Colonic mucosa (tissue), 4 donors: ENCODE measurements at regions not wholly inside any gene's neighbourhood (a gene's known extent, or its start where the extent isn't known, plus 50 kb on each side); places are given as distances from the start of the nearest gene placed in this dataset.

ENCODE experiments used
- DNase-seq: peaks from one replicate; pipeline ENCODE4 v3.0.0-alpha.2; 2020
- H3K27ac ChIP-seq: fragments of 200-600 bp; one replicate; pipeline ENCODE4 v1.8.0; 2021
- H3K27me3 ChIP-seq: fragments of 200-600 bp; one replicate; pipeline ENCODE4 v1.8.0; 2021
- H3K36me3 ChIP-seq: fragments of 200-600 bp; one replicate; pipeline ENCODE4 v1.8.0; 2021
- H3K4me1 ChIP-seq: fragments of 200-600 bp; one replicate; pipeline ENCODE4 v1.8.0; 2021; ENCODE audit warnings: mild to moderate bottlenecking
- H3K4me3 ChIP-seq: fragments of 200-600 bp; one replicate; pipeline ENCODE4 v1.8.0; 2021
- H3K9ac ChIP-seq, 2 donors: one replicate each; pipeline ENCODE4 v1.7.0; 2013; ENCODE audit warnings: control low read depth in 2 of 2, low read depth in 2 of 2, low read length in 2 of 2
- H3K9me3 ChIP-seq: fragments of 200-600 bp; one replicate; pipeline ENCODE4 v1.8.0; 2021
- intact Hi-C: fragments of 100-400 bp; cut with DNase I; formaldehyde crosslinking; loops from one replicate; pipeline ENCODE4 v1.14.1; 2022
- TF ChIP-seq, protein P1 (sequence below): fragments of 200-600 bp; IDR thresholded peaks from one replicate; pipeline ENCODE4 v1.8.0; 2022; ENCODE audit warnings: antibody characterized with exemption, mild to moderate bottlenecking
- donor health status: healthy.
- donor health status: DM: no; HTN: no; CAD: no.
- donor health status: DM: no; HTN: no; CAD: no.

DNA sequence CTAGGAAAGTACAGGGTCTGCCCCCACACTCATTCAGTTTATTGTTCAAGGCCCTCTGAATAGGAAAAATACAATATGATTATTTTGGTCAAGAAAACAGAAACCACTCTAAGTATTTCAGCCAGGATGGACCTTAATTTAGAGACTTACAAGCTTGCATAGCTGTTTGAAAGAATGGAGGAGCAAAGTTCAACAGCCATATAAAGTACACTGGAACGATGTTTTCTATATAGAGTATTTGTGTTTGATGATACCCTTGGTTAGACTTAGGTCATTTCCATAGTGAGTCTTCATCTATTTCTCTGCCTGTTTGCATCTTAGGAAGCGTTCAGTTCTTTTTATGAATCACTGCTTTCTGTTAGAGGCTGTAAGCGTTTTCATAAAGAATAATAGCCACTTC lies 366.2 kb downstream of the NUP35 start:
- H3K27ac ChIP-seq = no peak overlapping the region
- H3K4me1 ChIP-seq = no peaks in the 10 kb centered on the region
- TF ChIP-seq, protein P1, sequence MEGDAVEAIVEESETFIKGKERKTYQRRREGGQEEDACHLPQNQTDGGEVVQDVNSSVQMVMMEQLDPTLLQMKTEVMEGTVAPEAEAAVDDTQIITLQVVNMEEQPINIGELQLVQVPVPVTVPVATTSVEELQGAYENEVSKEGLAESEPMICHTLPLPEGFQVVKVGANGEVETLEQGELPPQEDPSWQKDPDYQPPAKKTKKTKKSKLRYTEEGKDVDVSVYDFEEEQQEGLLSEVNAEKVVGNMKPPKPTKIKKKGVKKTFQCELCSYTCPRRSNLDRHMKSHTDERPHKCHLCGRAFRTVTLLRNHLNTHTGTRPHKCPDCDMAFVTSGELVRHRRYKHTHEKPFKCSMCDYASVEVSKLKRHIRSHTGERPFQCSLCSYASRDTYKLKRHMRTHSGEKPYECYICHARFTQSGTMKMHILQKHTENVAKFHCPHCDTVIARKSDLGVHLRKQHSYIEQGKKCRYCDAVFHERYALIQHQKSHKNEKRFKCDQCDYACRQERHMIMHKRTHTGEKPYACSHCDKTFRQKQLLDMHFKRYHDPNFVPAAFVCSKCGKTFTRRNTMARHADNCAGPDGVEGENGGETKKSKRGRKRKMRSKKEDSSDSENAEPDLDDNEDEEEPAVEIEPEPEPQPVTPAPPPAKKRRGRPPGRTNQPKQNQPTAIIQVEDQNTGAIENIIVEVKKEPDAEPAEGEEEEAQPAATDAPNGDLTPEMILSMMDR = no peak
- no peak overlapping the region for H3K4me3 ChIP-seq
- intact Hi-C loops = no loop called here
- no peaks in the 10 kb centered on the region for H3K9me3 ChIP-seq
- DNase-seq = no peak
- H3K36me3 ChIP-seq = no peaks in the 10 kb centered on the region
- H3K27me3 ChIP-seq = no peaks in the 10 kb centered on the region
- H3K9ac ChIP-seq = no peak overlapping the region

DNA sequence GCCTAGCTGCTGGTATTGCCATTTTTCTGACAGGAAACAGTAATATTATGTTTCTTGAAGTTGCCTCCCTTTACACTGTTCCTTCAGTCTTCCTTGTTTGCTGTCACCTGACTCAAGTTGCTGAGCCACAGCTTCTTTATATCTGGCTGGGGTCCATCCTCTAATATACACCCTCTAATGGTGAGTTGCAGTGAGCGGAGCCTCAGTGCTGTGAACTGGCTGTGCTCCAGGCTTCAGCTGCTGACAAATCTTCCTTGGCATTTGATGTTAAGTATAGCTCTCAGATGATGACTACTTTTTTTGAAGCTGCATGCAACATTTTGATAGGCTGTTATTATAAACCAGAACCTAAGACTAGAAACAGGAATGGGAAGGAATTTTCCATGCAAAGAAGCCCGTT lies 366.7 kb downstream of the NUP35 start:
- H3K27ac ChIP-seq = no peak overlapping the region
- intact Hi-C loops = no loop called here
- TF ChIP-seq, protein P1 = no peak

DNA sequence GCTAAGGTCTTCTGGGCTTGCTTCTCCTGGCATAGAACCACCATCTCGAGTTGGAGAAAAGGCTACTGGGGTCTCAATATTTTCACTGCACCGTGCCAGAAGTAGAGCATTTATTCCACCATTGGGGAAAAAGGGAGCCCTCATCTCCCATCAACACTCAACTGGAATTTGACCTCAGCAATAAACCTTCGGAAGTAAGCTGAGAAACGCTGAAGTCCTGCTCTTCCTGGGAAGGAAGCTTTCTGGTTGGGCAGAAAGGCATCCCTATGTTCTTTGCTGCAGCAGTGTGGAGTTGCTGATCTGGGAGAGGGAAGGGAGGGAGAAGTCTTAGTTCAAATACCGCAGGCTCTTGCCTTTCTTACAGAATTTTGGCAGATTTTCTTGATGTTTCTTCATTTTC lies 368.8 kb downstream of the NUP35 start:
- intact Hi-C loops = no loop called here
- TF ChIP-seq, protein P1 = no peak
- H3K36me3 ChIP-seq = no peaks in the 10 kb centered on the region
- no peak overlapping the region for H3K4me3 ChIP-seq
- no peaks in the 10 kb centered on the region for H3K9me3 ChIP-seq
- H3K27ac ChIP-seq = no peak overlapping the region
- no peak for DNase-seq
- no peak overlapping the region for H3K9ac ChIP-seq
- no peaks in the 10 kb centered on the region for H3K4me1 ChIP-seq
- no peaks in the 10 kb centered on the region for H3K27me3 ChIP-seq

More for the DNA sequence above, 366.7 kb downstream of the NUP35 start:
- no peak for DNase-seq
- Histone ChIP-seq H3K9ac (no peak overlapping the region), H3K9me3 (no peaks in the 10 kb centered on the region), H3K27me3 (no peaks in the 10 kb centered on the region), H3K4me3 (no peak overlapping the region), H3K36me3 (no peaks in the 10 kb centered on the region), H3K4me1 (no peaks in the 10 kb centered on the region)

DNA sequence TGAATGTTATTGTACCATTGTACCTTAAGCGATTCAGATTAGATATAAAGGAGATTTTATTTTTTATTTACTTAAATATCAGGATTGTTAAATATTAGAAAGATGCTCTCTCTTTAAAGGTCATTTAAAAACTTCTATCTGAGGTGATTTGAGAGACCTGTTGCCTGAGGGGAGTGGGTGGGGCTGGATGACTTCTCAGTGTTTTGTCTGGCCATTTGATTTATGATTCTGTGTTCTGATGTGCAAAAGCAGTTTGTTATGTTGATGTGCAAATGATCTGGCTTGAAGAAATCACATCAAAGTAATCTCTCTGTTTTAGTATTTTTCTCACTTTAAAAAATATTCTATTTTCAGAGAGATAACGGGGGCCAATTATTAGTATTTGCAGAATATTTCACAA lies 370.8 kb downstream of the NUP35 start:
- intact Hi-C loops = no loop called here
- DNase-seq = no peak
- H3K4me3 ChIP-seq = no peak overlapping the region
- H3K27ac ChIP-seq = no peak overlapping the region
- no peaks in the 10 kb centered on the region for H3K36me3 ChIP-seq
- H3K9me3 ChIP-seq = no peaks in the 10 kb centered on the region
- H3K4me1 ChIP-seq = no peaks in the 10 kb centered on the region
- TF ChIP-seq, protein P1 = no peak
- H3K27me3 ChIP-seq = no peaks in the 10 kb centered on the region
- no peak overlapping the region for H3K9ac ChIP-seq

DNA sequence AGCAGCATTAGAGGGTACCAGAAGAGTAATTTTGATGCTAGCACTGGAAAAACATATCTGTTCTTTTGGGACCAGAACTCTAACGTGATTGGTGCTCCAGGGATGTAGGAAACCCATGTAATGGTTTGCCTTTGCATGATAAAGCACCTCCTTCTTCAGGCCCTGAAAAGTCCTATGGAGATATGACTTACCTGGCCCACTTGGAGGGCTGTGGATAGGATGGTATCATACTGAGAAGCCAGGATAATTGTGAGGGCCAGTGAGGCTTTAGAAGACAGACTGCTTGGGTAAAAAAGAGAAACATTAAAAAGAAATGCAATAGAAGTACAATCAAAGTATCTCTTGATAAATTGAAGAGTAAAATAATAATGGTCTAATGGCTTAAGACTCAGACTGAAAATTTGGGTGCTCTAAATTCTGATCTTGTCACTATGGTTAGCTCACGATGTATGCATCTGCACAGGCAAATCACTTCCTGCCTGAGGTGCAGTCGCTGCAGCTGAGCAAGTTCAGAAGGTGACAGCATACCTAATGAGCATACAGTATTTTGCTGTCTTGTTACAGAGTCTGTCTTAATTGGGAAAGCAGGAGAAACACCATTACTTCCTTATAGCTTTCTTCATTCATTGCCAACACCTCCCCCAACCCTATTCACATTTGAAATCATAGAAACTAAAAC lies 371.5 kb downstream of the NUP35 start:
- no peak for DNase-seq
- intact Hi-C loops = no loop called here
- H3K36me3 ChIP-seq = no peaks in the 10 kb centered on the region
- no peak overlapping the region for H3K27ac ChIP-seq
- TF ChIP-seq, protein P1 = no peak
- no peaks in the 10 kb centered on the region for H3K4me1 ChIP-seq
- no peak overlapping the region for H3K4me3 ChIP-seq
- H3K9ac ChIP-seq = no peak overlapping the region
- no peaks in the 10 kb centered on the region for H3K27me3 ChIP-seq
- no peaks in the 10 kb centered on the region for H3K9me3 ChIP-seq
